Suppressor macrophage treated with lipopolysaccharide for 4 hours (primary cell): ENCODE measurements at regions not wholly inside any gene's neighbourhood (a gene's known extent, or its start where the extent isn't known, plus 50 kb on each side); places are given as distances from the start of the nearest gene placed in this dataset.
"Not testable (repeated sequence)": the region's sequence is repeated elsewhere in the genome, so short reads cannot be mapped to it uniquely, and the experiment has no call there.

Source experiments
- DNase-seq: peaks from one replicate; pipeline ENCODE4 v3.0.0-alpha.2; 2020

- DNase-seq: not testable (repeated sequence)
These were observed 197.4 kb downstream of the BANP start for GRCh38 chr16:88148682-88149081.

- not testable (repeated sequence) for DNase-seq
These were observed 197.9 kb downstream of the BANP start for GRCh38 chr16:88149158-88149603.

- not testable (repeated sequence) for DNase-seq
These were observed 198.4 kb downstream of the BANP start for GRCh38 chr16:88149663-88150062.

GRCh38 chr16:88150456-88151128 lies 199.4 kb downstream of the BANP start:
- not testable (repeated sequence) for DNase-seq

GRCh38 chr16:88151129-88151499 lies 199.9 kb downstream of the BANP start:
- peak; percentile 6 for DNase-seq

- DNase-seq: not testable (repeated sequence)
These were observed 200.9 kb downstream of the BANP start for GRCh38 chr16:88151859-88152843.

DNA sequence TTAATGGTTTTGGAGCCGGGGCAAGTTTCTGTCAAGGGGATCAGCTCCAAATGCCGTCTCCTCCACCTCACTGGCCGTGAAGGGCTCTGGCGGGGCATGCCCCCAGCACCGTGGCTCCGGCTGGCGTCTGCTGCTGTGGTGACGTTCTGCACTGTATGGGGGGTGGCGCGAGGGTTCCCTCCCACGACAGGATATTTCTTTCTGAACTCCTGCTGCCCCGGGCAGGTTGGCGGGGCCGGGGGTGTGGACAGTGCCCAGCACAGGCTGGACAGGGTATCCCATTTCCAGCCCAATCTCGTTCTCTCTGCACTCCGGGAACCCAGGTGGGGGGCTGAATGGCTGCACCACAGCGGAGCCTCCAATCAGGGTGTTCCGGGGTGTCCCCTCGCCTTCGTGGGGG lies 201.6 kb downstream of the BANP start:
- DNase-seq: not testable (repeated sequence)

GRCh38 chr16:88153516-88153915 lies 202.3 kb downstream of the BANP start:
- DNase-seq: not testable (repeated sequence)

GRCh38 chr16:88154886-88155285 lies 203.7 kb downstream of the BANP start:
- not testable (repeated sequence) for DNase-seq

DNA sequence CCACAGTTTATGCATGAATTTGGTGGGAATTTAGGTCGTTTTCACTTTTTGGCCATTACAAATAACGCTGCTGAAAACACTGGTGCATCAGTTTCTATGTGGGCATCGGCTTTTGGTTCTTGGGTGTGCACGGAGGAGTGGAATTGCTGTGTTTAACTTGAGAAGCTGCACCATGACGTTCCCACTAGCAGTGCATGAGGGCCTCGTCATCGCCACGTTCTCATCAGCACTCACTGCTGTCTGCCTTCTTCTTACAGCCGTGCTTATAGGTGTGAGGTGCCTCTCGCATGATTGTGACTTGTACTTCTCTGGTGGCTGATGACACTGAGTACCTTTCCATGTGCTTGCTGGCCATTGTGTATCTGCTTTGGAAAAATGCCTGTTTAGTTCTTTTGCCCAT lies 204.4 kb downstream of the BANP start:
- not testable (repeated sequence) for DNase-seq

- not testable (repeated sequence) for DNase-seq
These were observed 205.5 kb downstream of the BANP start for GRCh38 chr16:88156640-88157283.

- DNase-seq: not testable (repeated sequence)
These were observed 206.5 kb downstream of the BANP start for GRCh38 chr16:88157686-88158085.

DNA sequence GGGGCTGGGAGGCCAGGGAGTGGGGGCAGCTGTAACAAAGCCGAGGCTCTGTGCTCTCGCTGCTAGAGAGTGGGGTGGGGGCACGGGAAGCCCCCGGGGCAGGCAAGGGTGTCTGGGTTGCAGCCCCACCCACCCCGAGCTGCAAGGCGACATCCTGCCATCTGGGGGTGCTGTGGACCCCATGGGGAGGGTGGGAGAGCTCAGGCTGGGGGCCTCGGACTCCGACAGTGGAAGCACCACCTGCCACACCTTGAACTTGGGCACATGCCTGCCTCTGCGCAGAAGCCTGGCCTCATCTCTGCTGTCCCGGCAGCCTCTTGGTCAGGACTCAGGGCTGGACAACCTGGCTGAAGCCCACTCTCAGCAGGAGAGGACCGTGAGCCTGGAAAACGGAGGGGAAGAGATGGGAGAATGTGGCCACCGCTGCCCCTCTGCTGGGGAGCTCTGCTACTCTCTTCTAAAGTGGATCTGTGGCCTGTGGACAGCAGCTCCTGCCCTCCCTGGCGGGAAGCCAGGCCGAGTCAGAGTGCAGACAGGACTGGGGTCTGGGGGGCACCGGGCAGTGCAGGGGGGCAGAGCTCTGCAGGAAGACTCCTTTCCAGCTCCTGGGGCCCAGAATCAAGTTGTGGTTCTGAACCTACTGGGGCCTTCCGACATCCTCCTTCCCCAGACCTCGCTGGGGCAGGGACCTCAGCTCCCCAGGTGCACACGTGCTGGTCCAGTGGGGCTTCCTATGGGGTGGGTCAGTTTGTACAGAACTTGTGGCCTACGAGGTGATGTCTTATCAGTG lies 207.2 kb downstream of the BANP start:
- DNase-seq: not testable (repeated sequence)

DNA sequence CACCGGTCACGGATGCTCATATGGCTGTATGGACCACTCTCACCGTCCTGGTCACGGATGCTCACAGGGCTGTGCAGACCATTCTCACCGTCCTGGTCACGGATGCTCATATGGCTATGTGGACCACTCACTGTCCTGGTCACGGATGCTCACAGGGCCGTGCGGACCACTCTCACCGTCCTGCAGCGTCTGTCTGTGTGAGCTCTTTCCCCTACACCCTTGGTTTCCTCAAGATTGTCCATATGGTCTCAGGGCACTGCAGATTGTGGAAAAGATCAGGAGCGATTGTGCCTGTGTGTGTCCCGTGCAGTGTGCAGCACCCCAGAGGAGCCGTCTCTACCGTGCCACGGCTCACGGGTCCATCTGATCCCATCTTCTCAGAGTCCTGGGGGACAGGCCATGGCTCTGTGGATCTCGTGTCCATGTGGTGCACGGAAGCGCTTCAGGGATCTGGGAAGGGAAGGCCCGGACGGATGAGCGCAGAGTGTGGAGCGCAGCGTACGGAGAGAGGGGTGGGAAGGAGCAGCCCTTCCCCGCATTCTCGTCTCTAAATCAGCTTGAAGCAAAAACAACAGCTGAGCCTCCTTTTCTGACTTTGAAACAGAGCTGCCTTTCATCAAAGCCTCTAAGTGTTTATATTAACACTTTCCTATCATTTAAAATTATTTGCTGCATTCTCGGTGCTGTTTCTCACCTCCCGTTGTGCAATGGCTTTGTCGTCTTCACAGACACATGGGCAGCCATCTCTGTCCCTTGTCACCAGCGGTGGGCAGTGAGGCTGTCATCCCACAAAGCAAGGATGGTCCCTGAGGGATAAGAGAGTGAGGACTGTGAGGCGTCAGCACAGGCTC lies 208.0 kb downstream of the BANP start:
- DNase-seq: not testable (repeated sequence)

DNA sequence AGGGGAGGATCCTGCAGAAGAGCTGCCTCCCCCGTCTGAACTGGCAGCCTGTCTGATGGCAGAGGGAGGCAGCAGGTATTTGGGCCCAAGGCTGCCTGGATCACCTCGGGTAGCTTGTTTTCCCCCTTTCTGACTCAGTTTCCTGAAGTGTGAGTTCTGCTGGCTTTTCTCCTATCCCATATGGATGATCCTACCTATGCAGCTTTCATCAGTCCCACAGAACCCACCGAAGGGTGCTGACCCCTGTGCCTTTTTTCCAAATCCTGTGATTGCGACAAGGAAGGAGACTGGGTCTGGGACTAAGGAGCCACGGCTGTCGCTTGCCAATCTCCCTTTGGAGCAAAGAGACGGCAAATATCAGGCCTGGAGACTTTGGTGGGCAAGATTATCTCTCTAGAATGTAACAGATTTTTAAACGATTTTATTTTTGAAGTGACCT lies 208.7 kb downstream of the BANP start:
- not testable (repeated sequence) for DNase-seq

- not testable (repeated sequence) for DNase-seq
These were observed 210.0 kb downstream of the BANP start for GRCh38 chr16:88161191-88161590.

GRCh38 chr16:88161623-88162275 lies 210.5 kb downstream of the BANP start:
- not testable (repeated sequence) for DNase-seq

DNA sequence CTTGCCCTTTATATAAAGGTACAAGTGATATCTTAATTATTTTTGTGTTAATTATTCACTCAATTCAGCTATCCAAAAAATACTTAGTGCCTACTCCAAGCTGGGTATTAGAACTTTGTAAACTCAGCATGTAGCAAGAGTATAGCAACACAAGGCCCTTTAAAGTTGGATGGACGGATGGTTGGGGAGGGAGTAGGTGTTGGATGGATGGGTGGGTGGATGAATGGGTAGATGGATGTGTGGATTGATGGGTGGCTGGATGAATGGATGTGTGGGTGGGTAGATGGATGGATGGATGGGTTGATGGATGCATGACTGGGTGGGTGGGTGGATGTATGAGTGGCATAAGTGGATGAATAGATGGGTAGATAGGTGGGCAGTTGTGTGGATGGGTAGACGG lies 211.5 kb downstream of the BANP start:
- not testable (repeated sequence) for DNase-seq

- DNase-seq: not testable (repeated sequence)
These were observed 213.2 kb downstream of the BANP start for GRCh38 chr16:88164196-88165039.
